NT2/D1 (cell line): ENCODE measurements at regions not wholly inside any gene's neighbourhood (a gene's known extent, or its start where the extent isn't known, plus 50 kb on each side); places are given as distances from the start of the nearest gene placed in this dataset.

Experiments
- YY1 ChIP-seq: IDR thresholded peaks from 2 replicates; pipeline ENCODE4 v1.6.1; 2011; ENCODE audit not compliant: insufficient read length, insufficient read depth
- ZNF274 ChIP-seq: IDR thresholded peaks from 2 replicates; pipeline ENCODE4 v1.6.1; 2011; ENCODE audit warnings: mild to moderate bottlenecking, low read depth, low read length

- no peak for TF ChIP-seq YY1
- TF ChIP-seq ZNF274, result no peak
These were observed 97.2 kb upstream of the DNAH5 start for GRCh38 chr5:14041528-14042192.
